Thoracic aorta (tissue), 2 donors: ENCODE measurements at regions not wholly inside any gene's neighbourhood (a gene's known extent, or its start where the extent isn't known, plus 50 kb on each side); places are given as distances from the start of the nearest gene placed in this dataset.

Experiments
- ATAC-seq: fragments of 150-250 bp; one replicate; pipeline ENCODE4 v1.8.0; 2017; ENCODE audit warnings: low read depth; ENCODE audit not compliant: insufficient number of reproducible peaks, low FRiP score
- DNase-seq: peaks from one replicate; pipeline ENCODE4 v3.0.0-alpha.2; 2020; ENCODE audit warnings: low spot score
- H3K27ac ChIP-seq, 2 donors: fragments of 200-600 bp; sonication (generic); 1 replicate in 1 of 2; 2 replicates in 1 of 2; pipeline ENCODE4 v1.5.1; 2016; ENCODE audit warnings: mild to moderate bottlenecking in 2 of 2, moderate library complexity in 2 of 2
- H3K27me3 ChIP-seq: fragments of 200-600 bp; sonication (generic); replicated peaks from 2 replicates; pipeline ENCODE4 v1.6.0; 2016; ENCODE audit warnings: mild to moderate bottlenecking; ENCODE audit not compliant: insufficient read depth
- H3K36me3 ChIP-seq: fragments of 200-600 bp; sonication (generic); one replicate; pipeline ENCODE4 v1.5.1; 2016
- H3K4me1 ChIP-seq, 2 donors: fragments of 200-600 bp; sonication (generic); 1 replicate in 1 of 2; 2 replicates in 1 of 2; pipeline versions ENCODE4 v1.5.1 to v1.6.0; 2016; ENCODE audit warnings: low read depth in 2 of 2, mild to moderate bottlenecking in 1 of 2; ENCODE audit not compliant: control insufficient read depth in 1 of 2
- H3K4me3 ChIP-seq: fragments of 200-600 bp; sonication (generic); 2 replicates; pipeline ENCODE4 v1.5.1; 2016; ENCODE audit warnings: mild to moderate bottlenecking
- H3K9me3 ChIP-seq: fragments of 200-600 bp; sonication (generic); 2 replicates; pipeline ENCODE4 v1.5.1; 2016
- TF ChIP-seq, protein P1 (sequence below): fragments of 200-600 bp; sonication (generic); IDR thresholded peaks from one replicate; pipeline ENCODE4 v1.5.1; 2019; ENCODE audit warnings: antibody characterized with exemption

DNA sequence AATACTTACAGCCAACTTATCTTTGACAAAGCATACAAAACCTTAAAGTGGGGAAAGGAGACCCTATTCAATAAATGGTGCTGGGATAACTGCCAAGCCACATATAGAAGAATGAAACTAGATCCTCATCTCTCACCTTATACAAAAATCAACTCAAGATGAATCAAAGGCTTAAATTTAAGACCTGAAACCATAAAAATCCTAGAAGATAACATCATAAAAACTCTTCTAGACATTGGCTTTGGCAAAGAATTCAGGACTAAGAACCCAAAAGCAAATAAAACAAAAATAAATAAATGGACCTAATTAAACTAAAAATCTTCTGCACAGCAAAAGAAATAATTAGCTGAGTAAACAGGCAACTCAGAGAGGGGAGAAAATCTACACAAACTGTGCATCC is 335.6 kb upstream of the PBX1 start:
- no peak for DNase-seq
- no peak overlapping the region for H3K4me3 ChIP-seq
- ATAC-seq, result no peak
- H3K27me3 ChIP-seq, result no peaks in the 10 kb centered on the region
- H3K36me3 ChIP-seq, result no peaks in the 10 kb centered on the region
- H3K4me1 ChIP-seq, result peaks cover 0 to 3% of the 10 kb centered on the region in 2 donors
- TF ChIP-seq, protein P1, sequence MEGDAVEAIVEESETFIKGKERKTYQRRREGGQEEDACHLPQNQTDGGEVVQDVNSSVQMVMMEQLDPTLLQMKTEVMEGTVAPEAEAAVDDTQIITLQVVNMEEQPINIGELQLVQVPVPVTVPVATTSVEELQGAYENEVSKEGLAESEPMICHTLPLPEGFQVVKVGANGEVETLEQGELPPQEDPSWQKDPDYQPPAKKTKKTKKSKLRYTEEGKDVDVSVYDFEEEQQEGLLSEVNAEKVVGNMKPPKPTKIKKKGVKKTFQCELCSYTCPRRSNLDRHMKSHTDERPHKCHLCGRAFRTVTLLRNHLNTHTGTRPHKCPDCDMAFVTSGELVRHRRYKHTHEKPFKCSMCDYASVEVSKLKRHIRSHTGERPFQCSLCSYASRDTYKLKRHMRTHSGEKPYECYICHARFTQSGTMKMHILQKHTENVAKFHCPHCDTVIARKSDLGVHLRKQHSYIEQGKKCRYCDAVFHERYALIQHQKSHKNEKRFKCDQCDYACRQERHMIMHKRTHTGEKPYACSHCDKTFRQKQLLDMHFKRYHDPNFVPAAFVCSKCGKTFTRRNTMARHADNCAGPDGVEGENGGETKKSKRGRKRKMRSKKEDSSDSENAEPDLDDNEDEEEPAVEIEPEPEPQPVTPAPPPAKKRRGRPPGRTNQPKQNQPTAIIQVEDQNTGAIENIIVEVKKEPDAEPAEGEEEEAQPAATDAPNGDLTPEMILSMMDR, result no peak
- no peak overlapping the region for H3K27ac ChIP-seq
- H3K9me3 ChIP-seq, result no peaks in the 10 kb centered on the region

DNA sequence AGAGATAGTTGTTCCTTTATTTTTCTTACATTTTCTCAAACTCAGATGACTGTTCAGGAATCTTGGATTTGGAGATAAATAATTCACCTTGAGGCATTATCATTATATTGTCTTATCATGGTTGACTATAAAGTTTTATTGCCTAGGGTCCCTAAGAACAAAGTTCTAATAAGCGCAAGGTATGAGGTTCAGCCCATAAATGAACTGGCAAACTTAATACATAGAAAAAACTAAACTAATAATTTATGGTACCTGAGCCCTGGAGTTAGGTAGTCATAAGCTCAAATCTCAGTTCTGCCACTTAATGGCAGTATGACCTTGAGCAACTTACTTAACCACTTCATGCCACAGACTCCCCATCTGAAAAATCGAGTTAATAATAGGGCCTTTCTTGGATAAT is 334.0 kb upstream of the PBX1 start:
- Histone ChIP-seq H3K4me3 (no peak overlapping the region), H3K4me1 (peaks cover 0 to 3% of the 10 kb centered on the region in 2 donors), H3K36me3 (no peaks in the 10 kb centered on the region), H3K27ac (no peak overlapping the region), H3K27me3 (no peaks in the 10 kb centered on the region), H3K9me3 (no peaks in the 10 kb centered on the region)
- TF ChIP-seq, protein P1, result no peak
- DNase-seq, result no peak
- ATAC-seq, result no peak

DNA sequence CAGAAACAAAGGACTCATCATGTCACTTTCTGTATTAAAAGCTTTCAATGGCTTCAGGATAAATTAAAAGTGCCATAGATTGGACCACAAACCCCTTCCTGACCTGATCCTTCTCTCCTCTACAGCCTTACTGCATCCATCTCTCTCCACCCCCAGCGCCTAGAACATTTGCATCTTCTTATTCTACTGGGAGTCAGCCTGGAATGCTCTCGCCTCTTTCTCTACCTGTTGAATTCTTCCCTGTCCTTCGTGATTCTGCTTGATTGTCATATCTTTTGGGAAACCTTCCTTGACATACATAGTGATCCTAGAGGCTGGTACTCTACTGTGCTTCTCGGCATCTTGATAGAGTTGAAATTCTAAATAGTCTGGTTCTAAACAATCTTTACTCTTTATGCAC is 332.0 kb upstream of the PBX1 start:
- Histone ChIP-seq H3K4me3 (no peak overlapping the region), H3K27ac (no peak overlapping the region), H3K27me3 (no peaks in the 10 kb centered on the region), H3K9me3 (no peaks in the 10 kb centered on the region), H3K4me1 (peaks cover 0 to 3% of the 10 kb centered on the region in 2 donors), H3K36me3 (no peaks in the 10 kb centered on the region)
- no peak for DNase-seq
- TF ChIP-seq, protein P1, result no peak
- no peak for ATAC-seq

DNA sequence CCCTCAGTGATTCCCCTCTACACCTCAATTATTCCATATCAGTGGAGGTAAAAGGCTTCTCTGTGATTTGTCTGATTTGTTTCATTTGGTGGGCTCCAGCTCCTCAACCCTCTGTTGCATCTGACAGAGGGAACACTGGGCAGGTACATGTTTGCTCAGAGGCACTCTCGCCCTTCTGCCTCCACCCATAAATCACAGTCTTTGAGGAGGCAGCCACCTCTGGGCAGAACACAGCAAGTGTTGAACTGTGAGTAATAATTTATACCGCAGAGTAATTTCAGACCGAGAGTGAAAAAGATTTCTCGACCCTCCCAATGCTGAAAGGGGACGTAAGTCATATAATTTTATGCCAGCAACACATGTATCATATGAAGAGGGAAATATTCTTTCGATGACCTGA is 330.1 kb upstream of the PBX1 start:
- H3K9me3 ChIP-seq, result no peaks in the 10 kb centered on the region
- H3K27me3 ChIP-seq, result no peaks in the 10 kb centered on the region
- no peak overlapping the region for H3K4me3 ChIP-seq
- peaks cover 0 to 3% of the 10 kb centered on the region in 2 donors for H3K4me1 ChIP-seq
- no peak for DNase-seq
- TF ChIP-seq, protein P1, result no peak
- ATAC-seq, result no peak
- H3K27ac ChIP-seq, result no peak overlapping the region
- no peaks in the 10 kb centered on the region for H3K36me3 ChIP-seq

DNA sequence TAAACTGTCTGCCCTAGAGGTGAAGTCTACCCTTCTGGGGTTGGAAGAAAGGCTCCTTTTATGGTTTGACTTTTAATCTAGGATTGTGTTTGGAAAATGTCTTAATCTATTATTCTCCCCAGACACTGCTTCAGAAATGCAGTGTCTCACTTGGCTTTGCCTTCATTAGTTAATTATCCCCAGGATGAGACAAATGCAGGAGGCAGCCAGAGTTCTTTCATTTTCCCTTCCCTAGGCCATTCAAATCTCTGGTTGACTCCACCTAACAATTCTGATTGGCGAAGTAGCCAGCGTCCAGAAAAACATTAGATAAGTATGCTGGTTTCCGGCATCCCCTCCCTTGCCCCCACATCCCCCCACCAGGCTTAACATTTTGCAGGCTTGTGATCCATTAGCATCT is 325.8 kb upstream of the PBX1 start:
- Histone ChIP-seq H3K4me1 (peaks cover 0 to under 1% of the 10 kb centered on the region in 2 donors), H3K9me3 (peaks cover 4% of the 10 kb centered on the region), H3K36me3 (no peaks in the 10 kb centered on the region), H3K27me3 (no peaks in the 10 kb centered on the region), H3K27ac (no peak overlapping the region), H3K4me3 (no peak overlapping the region)
- ATAC-seq (no peak), DNase-seq (no peak)
- TF ChIP-seq, protein P1, result no peak
